ENCODE measurements at regions not wholly inside any gene's neighbourhood (a gene's known extent, or its start where the extent isn't known, plus 50 kb on each side); places are given as distances from the start of the nearest gene placed in this dataset.
"Not testable (repeated sequence)": the region's sequence is repeated elsewhere in the genome, so short reads cannot be mapped to it uniquely, and the experiment has no call there.

- DNase-seq: no peak
Observed at GRCh38 chr11:92439133-92439532, 214.5 kb downstream of the FAT3 start.

- DNase-seq: no peak
Observed at GRCh38 chr11:92440701-92441442, 216.3 kb downstream of the FAT3 start.

- DNase-seq: no peak
Observed at GRCh38 chr11:92441443-92441726, 216.8 kb downstream of the FAT3 start.

GRCh38 chr11:92443199-92443598 lies 218.6 kb downstream of the FAT3 start:
- no peak for DNase-seq

- no peak for DNase-seq
Observed at GRCh38 chr11:92447586-92447985, 223.0 kb downstream of the FAT3 start.

- DNase-seq: no peak
Observed at GRCh38 chr11:92449222-92449621, 224.6 kb downstream of the FAT3 start.

- DNase-seq: no peak
Observed at GRCh38 chr11:92449780-92450179, 225.2 kb downstream of the FAT3 start.

GRCh38 chr11:92451063-92451462 lies 226.4 kb downstream of the FAT3 start:
- no peak for DNase-seq

GRCh38 chr11:92453055-92453454 lies 228.4 kb downstream of the FAT3 start:
- DNase-seq: no peak

GRCh38 chr11:92455210-92455790 lies 230.7 kb downstream of the FAT3 start:
- peak; percentile 20 for DNase-seq

- no peak for DNase-seq
Observed at GRCh38 chr11:92457250-92457649, 232.6 kb downstream of the FAT3 start.

- no peak for DNase-seq
Observed at GRCh38 chr11:92458486-92458885, 233.9 kb downstream of the FAT3 start.

GRCh38 chr11:92460213-92460612 lies 235.6 kb downstream of the FAT3 start:
- no peak for DNase-seq

- no peak for DNase-seq
Observed at GRCh38 chr11:92461447-92461846, 236.8 kb downstream of the FAT3 start.

GRCh38 chr11:92462821-92463220 lies 238.2 kb downstream of the FAT3 start:
- DNase-seq: no peak

GRCh38 chr11:92464822-92465221 lies 240.2 kb downstream of the FAT3 start:
- DNase-seq: no peak

GRCh38 chr11:92465410-92465809 lies 240.8 kb downstream of the FAT3 start:
- not testable (repeated sequence) for DNase-seq

GRCh38 chr11:92473736-92474135 lies 249.1 kb downstream of the FAT3 start:
- DNase-seq: no peak

GRCh38 chr11:92475316-92475715 lies 250.7 kb downstream of the FAT3 start:
- DNase-seq: no peak

GRCh38 chr11:92475819-92476218 lies 251.2 kb downstream of the FAT3 start:
- no peak for DNase-seq

- no peak for DNase-seq
Observed at GRCh38 chr11:92477686-92478085, 253.1 kb downstream of the FAT3 start.

GRCh38 chr11:92480499-92480898 lies 255.9 kb downstream of the FAT3 start:
- no peak for DNase-seq

- peak; percentile 42 for DNase-seq
Observed at GRCh38 chr11:92482492-92483060, 258.0 kb downstream of the FAT3 start.

- DNase-seq: no peak
Observed at GRCh38 chr11:92484570-92484969, 260.0 kb downstream of the FAT3 start.

Data from NCI-H1417 treated with DMSO at 0.1 percent for 48 hours (cell line).